Tibial nerve (tissue), 4 donors: ENCODE measurements at regions not wholly inside any gene's neighbourhood (a gene's known extent, or its start where the extent isn't known, plus 50 kb on each side); places are given as distances from the start of the nearest gene placed in this dataset.
"Not testable (repeated sequence)": the region's sequence is repeated elsewhere in the genome, so short reads cannot be mapped to it uniquely, and the experiment has no call there.

Source experiments
- CTCF ChIP-seq, 5 experiments: fragments of 200-600 bp in 3 of 5; fragments of 450-650 bp in 2 of 5; sonication (generic) in 3 of 5; IDR thresholded peaks; one replicate each; pipeline ENCODE4 v1.5.1; 2016 to 2019; ENCODE audit warnings: antibody characterized with exemption in 5 of 5, mild to moderate bottlenecking in 3 of 5, moderate library complexity in 2 of 5
- EP300 ChIP-seq, 2 donors: sonication (generic); formaldehyde crosslinking; IDR thresholded peaks; one replicate each; pipeline ENCODE4 v1.6.1; 2017; ENCODE audit warnings: antibody characterized with exemption in 2 of 2, mild to moderate bottlenecking in 1 of 2
- POLR2A ChIP-seq, 2 donors: fragments of 450-650 bp; IDR thresholded peaks; one replicate each; pipeline ENCODE4 v1.6.1; 2017; ENCODE audit warnings: antibody characterized with exemption in 2 of 2, mild to moderate bottlenecking in 2 of 2, moderate library complexity in 2 of 2

- not testable (repeated sequence) for TF ChIP-seq CTCF, EP300, POLR2A (IDR thresholded peaks at IDR 0.05)
Observed at GRCh38 chr9:103237571-103238109, 242.5 kb downstream of the CYLC2 start.
